Omental fat pad (tissue), 3 donors: ENCODE measurements at regions not wholly inside any gene's neighbourhood (a gene's known extent, or its start where the extent isn't known, plus 50 kb on each side); places are given as distances from the start of the nearest gene placed in this dataset.

Experiments
- ATAC-seq: fragments of 150-250 bp; one replicate; pipeline ENCODE4 v1.9.1; 2016; ENCODE audit warnings: mild to moderate bottlenecking, moderate library complexity; ENCODE audit not compliant: low FRiP score
- DNase-seq: peaks from one replicate; pipeline ENCODE4 v3.0.0-alpha.2; 2019; ENCODE audit warnings: low spot score
- TF ChIP-seq, protein P1 (sequence below), 3 donors: fragments of 450-650 bp; IDR thresholded peaks; one replicate each; pipeline ENCODE4 v1.5.1; 2016 to 2017; ENCODE audit warnings: antibody characterized with exemption in 3 of 3, mild to moderate bottlenecking in 3 of 3, moderate library complexity in 2 of 3

DNA sequence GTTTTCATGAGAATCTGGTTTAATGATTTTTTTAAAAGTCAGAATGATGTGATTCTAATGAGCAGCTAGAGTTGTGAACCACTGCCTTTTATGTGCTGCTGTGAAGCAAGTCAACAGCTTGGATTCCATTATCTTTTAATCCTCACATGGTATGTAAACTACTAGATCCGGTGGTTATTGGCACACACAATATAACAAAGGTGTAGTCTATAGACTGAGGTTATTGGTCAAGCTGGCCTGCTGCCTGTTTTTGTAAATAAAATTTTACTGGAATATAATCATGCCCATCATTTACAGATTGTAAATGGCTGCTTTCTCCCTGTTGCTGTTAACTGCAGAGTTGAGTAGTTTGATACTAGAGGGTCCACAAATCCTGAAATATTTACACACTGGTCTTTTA lies 103.1 kb downstream of the OTOL1 start:
- ATAC-seq: no peak
- no peak for DNase-seq
- TF ChIP-seq, protein P1, sequence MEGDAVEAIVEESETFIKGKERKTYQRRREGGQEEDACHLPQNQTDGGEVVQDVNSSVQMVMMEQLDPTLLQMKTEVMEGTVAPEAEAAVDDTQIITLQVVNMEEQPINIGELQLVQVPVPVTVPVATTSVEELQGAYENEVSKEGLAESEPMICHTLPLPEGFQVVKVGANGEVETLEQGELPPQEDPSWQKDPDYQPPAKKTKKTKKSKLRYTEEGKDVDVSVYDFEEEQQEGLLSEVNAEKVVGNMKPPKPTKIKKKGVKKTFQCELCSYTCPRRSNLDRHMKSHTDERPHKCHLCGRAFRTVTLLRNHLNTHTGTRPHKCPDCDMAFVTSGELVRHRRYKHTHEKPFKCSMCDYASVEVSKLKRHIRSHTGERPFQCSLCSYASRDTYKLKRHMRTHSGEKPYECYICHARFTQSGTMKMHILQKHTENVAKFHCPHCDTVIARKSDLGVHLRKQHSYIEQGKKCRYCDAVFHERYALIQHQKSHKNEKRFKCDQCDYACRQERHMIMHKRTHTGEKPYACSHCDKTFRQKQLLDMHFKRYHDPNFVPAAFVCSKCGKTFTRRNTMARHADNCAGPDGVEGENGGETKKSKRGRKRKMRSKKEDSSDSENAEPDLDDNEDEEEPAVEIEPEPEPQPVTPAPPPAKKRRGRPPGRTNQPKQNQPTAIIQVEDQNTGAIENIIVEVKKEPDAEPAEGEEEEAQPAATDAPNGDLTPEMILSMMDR (IDR thresholded peaks at IDR 0.05): no peak

- no peak for ATAC-seq
- DNase-seq: no peak
These were observed 103.6 kb downstream of the OTOL1 start for GRCh38 chr3:161600173-161600572.

DNA sequence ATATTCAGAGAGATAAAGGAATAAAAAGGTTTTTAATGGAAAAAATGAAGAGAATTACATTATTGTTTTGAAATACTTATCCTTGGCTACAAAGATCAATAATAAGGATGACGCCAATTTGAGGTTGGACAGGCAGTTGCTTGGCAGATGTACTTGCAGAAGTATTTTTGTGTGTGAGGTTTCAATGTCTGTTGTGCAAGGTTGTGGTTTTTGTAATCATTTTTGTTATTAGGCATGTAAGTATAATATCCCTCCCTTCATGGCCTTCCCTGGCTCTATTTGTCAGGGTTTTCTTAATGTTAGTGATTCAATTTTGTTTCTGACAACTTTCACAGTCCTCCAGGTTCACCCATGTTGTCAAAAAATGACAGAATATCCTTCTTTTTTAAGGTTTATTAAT lies 105.9 kb downstream of the OTOL1 start:
- TF ChIP-seq, protein P1 (IDR thresholded peaks at IDR 0.05): no peak
- no peak for DNase-seq
- no peak for ATAC-seq

More at GRCh38 chr3:161600173-161600572, 103.6 kb downstream of the OTOL1 start:
- TF ChIP-seq, protein P1 (IDR thresholded peaks at IDR 0.05): no peak

- DNase-seq (no peak), ATAC-seq (no peak)
- TF ChIP-seq, protein P1 (IDR thresholded peaks at IDR 0.05): no peak
These were observed 106.3 kb downstream of the OTOL1 start for GRCh38 chr3:161602918-161603317.

DNA sequence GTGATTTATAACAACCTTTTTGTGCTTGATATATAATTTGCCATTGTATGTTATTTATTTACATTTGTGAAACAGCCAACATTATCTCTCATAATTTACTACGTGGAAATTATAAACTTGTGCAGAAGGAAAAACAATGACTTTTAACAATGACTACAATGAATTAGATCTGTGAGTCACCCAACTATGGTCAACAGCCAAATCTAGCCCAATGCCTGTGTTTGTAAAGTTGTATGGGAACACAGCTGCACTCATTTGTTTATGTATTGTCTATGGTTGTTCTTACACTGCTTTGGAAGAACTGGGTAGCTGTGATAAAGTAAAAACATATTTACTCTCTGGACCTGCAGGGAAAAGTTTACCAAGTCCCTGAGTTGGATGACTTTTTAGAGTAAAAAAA lies 110.4 kb downstream of the OTOL1 start:
- DNase-seq (no peak), ATAC-seq (no peak)
- TF ChIP-seq, protein P1 (IDR thresholded peaks at IDR 0.05): no peak

GRCh38 chr3:161619351-161619750 lies 122.7 kb downstream of the OTOL1 start:
- ATAC-seq (no peak), DNase-seq (no peak)
- TF ChIP-seq, protein P1 (IDR thresholded peaks at IDR 0.05): no peak

GRCh38 chr3:161630794-161631193 lies 134.2 kb downstream of the OTOL1 start:
- TF ChIP-seq, protein P1 (IDR thresholded peaks at IDR 0.05): no peak
- no peak for DNase-seq
- no peak for ATAC-seq
